HEK293T (cell line): ENCODE measurements at regions not wholly inside any gene's neighbourhood (a gene's known extent, or its start where the extent isn't known, plus 50 kb on each side); places are given as distances from the start of the nearest gene placed in this dataset.

ENCODE experiments used
- CTCF ChIA-PET: fragments of 350-600 bp; formaldehyde crosslinking; extraction: SDS; loops from one replicate; lab custom pipeline; 2021; ENCODE audit warnings: antibody characterized with exemption, inconsistent platforms; lab: Yijun Ruan, JAX
- POLR2A ChIA-PET: fragments of 350-600 bp; formaldehyde crosslinking; extraction: SDS; loops from one replicate; lab custom pipeline; 2020; ENCODE audit warnings: antibody characterized with exemption, inconsistent platforms; lab: Yijun Ruan, JAX
- DNase-seq: peaks from one replicate; pipeline ENCODE4 v3.0.0; 2012; ENCODE audit warnings: mixed read lengths; ENCODE audit errors: extremely low spot score
- ARNT ChIP-seq: fragments of 450-650 bp; IDR thresholded peaks from 2 replicates; pipeline ENCODE4 v1.6.1; 2017; ENCODE audit warnings: mild to moderate bottlenecking
- BHLHE40 ChIP-seq: fragments of 450-650 bp; IDR thresholded peaks from 2 replicates; pipeline ENCODE4 v1.6.1; 2016; ENCODE audit warnings: mild to moderate bottlenecking, moderate library complexity, borderline replicate concordance
- CTBP1 ChIP-seq: fragments of 450-650 bp; IDR thresholded peaks from 2 replicates; pipeline ENCODE4 v1.6.1; 2016; ENCODE audit warnings: borderline replicate concordance
- ELF4 ChIP-seq: fragments of 450-650 bp; IDR thresholded peaks from 2 replicates; pipeline ENCODE4 v1.6.1; 2017; ENCODE audit warnings: antibody characterized with exemption
- FOXA1 ChIP-seq: fragments of 450-650 bp; IDR thresholded peaks from 2 replicates; pipeline ENCODE4 v1.6.1; 2016; ENCODE audit warnings: mild to moderate bottlenecking
- FOXK2 ChIP-seq: fragments of 450-650 bp; IDR thresholded peaks from 2 replicates; pipeline ENCODE4 v1.6.1; 2016; ENCODE audit warnings: mild to moderate bottlenecking
- FOXM1 ChIP-seq: fragments of 450-650 bp; IDR thresholded peaks from 2 replicates; pipeline ENCODE4 v1.6.1; 2017; ENCODE audit warnings: mild to moderate bottlenecking, borderline replicate concordance
- HDGF ChIP-seq: fragments of 450-650 bp; IDR thresholded peaks from 2 replicates; pipeline ENCODE4 v1.6.1; 2017; ENCODE audit warnings: antibody characterized with exemption, borderline replicate concordance
- L3MBTL2 ChIP-seq: fragments of 450-650 bp; conservative IDR thresholded peaks from 2 replicates; pipeline ENCODE4 v1.6.1; 2016; ENCODE audit warnings: mild to moderate bottlenecking
- LEF1 ChIP-seq: fragments of 450-650 bp; IDR thresholded peaks from 2 replicates; pipeline ENCODE4 v1.6.1; 2017; ENCODE audit warnings: mild to moderate bottlenecking, borderline replicate concordance
- NFRKB ChIP-seq: fragments of 450-650 bp; IDR thresholded peaks from 2 replicates; pipeline ENCODE4 v1.6.1; 2016; ENCODE audit warnings: mild to moderate bottlenecking, moderate library complexity
- SP1 ChIP-seq: fragments of 450-650 bp; IDR thresholded peaks from 2 replicates; pipeline ENCODE4 v1.6.1; 2017
- SUZ12 ChIP-seq: fragments of 450-650 bp; IDR thresholded peaks from 2 replicates; pipeline ENCODE4 v1.6.1; 2016; ENCODE audit warnings: mild to moderate bottlenecking
- TARDBP ChIP-seq: fragments of 450-650 bp; IDR thresholded peaks from 2 replicates; pipeline ENCODE4 v1.6.1; 2016
- ZNF384 ChIP-seq: fragments of 450-650 bp; IDR thresholded peaks from 2 replicates; pipeline ENCODE4 v1.6.1; 2016
- TF ChIP-seq, protein P1 (sequence below): fragments of 450-650 bp; IDR thresholded peaks from 2 replicates; pipeline ENCODE4 v1.6.1; 2016

DNA sequence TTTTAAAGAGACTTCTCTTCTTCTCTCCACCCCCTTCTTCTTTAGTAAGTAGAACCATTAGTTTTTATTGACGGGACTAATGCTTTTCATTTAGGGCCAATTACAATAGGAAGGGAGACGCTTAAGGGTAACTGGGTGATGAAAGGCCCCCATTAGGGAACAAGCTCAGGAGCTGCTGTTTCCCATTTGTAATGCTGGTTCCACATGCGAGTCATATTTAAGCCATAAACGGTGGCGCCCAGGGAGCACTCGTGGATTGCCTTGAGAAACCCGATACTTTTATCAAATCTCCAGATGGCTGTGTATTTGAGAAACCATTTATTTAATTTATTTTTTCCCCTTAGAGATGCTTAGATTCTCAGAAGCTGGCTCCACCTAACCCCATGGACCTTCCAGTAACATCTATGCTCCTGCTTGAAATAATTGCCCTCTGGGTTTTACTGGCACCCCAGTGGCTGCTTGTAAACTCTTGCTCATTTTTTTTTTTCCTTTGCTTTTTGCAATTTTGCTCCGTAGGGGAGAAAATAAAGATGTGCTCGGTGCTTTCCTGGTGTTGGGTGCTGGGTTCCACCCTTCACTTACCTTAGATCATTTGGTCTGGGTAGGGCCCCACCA, 124.2 kb upstream of the MSX1 start:
- DNase-seq, result no peak
- ChIA-PET POLR2A (no interaction called here), CTCF (interaction anchor here (1.6 kb wide), 1 partner anchor 57 kb away, joined by 4 read pairs; no protein-coding TSS in a partner anchor)
- TF ChIP-seq ZNF384, result 0 out of 2 replicates have a peak, but pooled peaks have one; percentile 47
- TF ChIP-seq SUZ12, result no peak
- no peak for TF ChIP-seq FOXM1
- TF ChIP-seq FOXK2, result no peak
- no peak for TF ChIP-seq CTBP1
- TF ChIP-seq, protein P1, sequence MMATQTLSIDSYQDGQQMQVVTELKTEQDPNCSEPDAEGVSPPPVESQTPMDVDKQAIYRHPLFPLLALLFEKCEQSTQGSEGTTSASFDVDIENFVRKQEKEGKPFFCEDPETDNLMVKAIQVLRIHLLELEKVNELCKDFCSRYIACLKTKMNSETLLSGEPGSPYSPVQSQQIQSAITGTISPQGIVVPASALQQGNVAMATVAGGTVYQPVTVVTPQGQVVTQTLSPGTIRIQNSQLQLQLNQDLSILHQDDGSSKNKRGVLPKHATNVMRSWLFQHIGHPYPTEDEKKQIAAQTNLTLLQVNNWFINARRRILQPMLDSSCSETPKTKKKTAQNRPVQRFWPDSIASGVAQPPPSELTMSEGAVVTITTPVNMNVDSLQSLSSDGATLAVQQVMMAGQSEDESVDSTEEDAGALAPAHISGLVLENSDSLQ, result no peak
- TF ChIP-seq BHLHE40, result no peak

DNA sequence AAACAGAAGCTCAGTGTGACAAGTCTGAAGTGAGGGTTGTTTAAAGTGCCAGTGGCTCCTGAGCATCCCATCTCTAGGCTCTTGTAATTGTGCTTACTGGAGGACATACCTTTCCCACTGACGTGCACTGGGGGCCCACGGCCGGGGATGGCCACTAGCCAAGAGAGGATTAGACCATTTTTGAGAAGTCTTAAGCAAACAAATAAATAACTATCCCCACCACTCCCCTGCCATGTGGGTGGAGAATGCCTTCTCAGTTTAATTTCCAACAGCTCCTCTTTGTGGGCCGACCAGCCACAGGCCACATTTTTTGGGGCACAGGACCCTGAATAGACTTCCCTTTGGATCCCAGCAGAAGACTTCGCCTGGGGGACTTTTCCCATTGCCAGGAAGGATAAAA, 125.0 kb upstream of the MSX1 start:
- TF ChIP-seq TARDBP (no peak), SUZ12 (no peak), CTBP1 (no peak), BHLHE40 (no peak), SP1 (no peak), ZNF384 (no peak), FOXA1 (no peak), FOXK2 (no peak), FOXM1 (no peak), ELF4 (no peak), L3MBTL2 (no peak)
- ChIA-PET POLR2A (no interaction called here), CTCF (interaction anchor here (1.6 kb wide), 1 partner anchor 57 kb away, joined by 4 read pairs; no protein-coding TSS in a partner anchor)
- DNase-seq, result no peak

DNA sequence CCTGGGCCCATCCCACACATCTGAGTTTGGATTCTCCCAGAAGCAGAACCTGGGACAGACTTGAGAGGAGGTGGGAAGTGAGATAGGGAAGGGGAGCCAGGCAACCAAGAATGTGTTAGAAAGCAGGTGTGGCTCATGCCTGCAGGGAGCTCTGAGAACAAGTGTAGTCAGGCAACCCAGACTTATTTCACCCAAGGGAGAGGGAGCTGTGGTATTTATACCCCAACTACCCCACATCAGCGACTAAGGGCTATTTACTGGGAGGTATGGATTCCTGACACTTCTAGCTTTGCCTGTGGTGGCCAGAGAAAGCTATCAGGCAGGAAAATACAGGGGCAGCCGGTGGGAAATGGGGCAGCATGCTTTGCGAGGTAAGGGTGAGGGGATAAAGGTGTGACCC, 125.8 kb upstream of the MSX1 start:
- DNase-seq, result no peak
- TF ChIP-seq NFRKB, result no peak
- no peak for TF ChIP-seq SP1
- TF ChIP-seq FOXA1, result no peak
- TF ChIP-seq FOXK2, result no peak
- no peak for TF ChIP-seq HDGF
- TF ChIP-seq ARNT, result no peak
- no peak for TF ChIP-seq ELF4
- TF ChIP-seq TARDBP, result no peak
- no peak for TF ChIP-seq BHLHE40
- no peak for TF ChIP-seq CTBP1
- no peak for TF ChIP-seq ZNF384
- TF ChIP-seq FOXM1, result no peak
- no peak for TF ChIP-seq LEF1
- no peak for TF ChIP-seq L3MBTL2
- TF ChIP-seq SUZ12, result no peak
- TF ChIP-seq, protein P1, result no peak
- POLR2A ChIA-PET, result no interaction called here
- CTCF ChIA-PET, result no interaction called here

DNA sequence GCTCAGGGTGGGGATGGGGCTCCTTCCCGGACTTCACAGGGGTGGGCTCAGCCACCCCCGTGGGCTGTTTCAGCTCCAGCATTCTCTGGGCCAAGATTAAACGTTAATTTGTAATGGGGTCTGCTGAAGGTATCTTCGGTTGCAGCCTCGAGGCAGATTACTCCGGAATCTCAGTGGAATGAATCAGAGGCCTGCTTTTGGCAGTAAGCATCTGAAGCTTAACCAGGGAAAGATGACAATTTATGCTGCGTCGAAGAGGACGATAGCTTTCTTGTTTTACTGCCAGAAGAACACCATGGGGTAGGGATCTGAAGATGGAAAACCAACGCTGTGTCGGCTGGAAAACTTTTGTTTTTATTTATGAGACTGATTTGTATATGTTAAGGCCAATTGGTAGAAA, 129.2 kb upstream of the MSX1 start:
- TF ChIP-seq FOXM1 (no peak), SP1 (no peak), SUZ12 (no peak), FOXK2 (no peak), LEF1 (no peak), CTBP1 (no peak), HDGF (no peak), NFRKB (no peak), ARNT (no peak), ZNF384 (no peak), L3MBTL2 (no peak), FOXA1 (no peak), BHLHE40 (no peak)
- TF ChIP-seq, protein P1, result no peak
- POLR2A ChIA-PET, result no interaction called here
- no peak for DNase-seq
- CTCF ChIA-PET, result no interaction called here

DNA sequence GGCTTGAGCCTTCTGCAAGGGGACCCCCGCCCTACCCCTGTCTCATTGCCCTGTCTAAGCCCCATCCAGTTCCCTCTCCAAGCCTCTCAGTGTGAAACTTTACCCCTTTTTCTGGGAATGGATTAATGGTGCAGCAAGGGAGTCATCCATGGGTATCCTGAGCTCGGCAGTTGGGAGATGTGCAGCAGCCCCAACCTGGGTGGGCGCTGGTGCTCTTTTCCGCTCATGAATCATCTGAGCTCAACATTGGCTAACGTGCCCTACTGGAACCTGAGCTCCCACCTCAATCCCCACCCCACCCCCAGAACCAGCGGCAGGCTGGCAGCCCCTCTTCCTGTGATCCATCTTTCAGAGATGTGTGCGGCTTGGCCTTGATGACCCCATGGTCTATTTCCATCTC, 130.3 kb upstream of the MSX1 start:
- ChIA-PET POLR2A (no interaction called here), CTCF (no interaction called here)
- TF ChIP-seq LEF1, result no peak
- no peak for DNase-seq

DNA sequence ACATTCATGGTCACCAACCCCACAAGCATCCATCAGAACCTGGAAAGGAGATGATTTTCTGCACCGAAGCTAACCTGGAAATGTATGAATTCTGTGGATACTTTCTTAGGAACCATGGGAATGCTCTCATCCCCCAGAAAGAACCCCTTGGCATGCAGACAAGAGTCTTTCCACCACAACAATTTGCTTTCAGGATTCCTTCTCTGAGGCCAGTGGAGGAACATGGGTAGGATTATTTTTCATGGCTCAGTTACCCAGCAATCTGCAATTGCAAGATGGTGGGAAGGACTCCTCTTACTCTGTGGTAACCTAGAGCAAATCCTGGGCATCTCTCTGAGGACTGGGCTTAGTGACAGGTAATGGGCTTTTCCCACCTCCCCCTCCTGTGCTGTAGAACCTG, 131.9 kb upstream of the MSX1 start:
- no peak for TF ChIP-seq FOXA1
- TF ChIP-seq SUZ12, result no peak
- no peak for TF ChIP-seq HDGF
- TF ChIP-seq ZNF384, result no peak
- TF ChIP-seq L3MBTL2, result no peak
- TF ChIP-seq NFRKB, result no peak
- no peak for DNase-seq
- ChIA-PET POLR2A (interaction anchor here (1.2 kb wide), 1 partner anchor 48 kb away, joined by 3 read pairs; no protein-coding TSS in a partner anchor), CTCF (no interaction called here)

DNA sequence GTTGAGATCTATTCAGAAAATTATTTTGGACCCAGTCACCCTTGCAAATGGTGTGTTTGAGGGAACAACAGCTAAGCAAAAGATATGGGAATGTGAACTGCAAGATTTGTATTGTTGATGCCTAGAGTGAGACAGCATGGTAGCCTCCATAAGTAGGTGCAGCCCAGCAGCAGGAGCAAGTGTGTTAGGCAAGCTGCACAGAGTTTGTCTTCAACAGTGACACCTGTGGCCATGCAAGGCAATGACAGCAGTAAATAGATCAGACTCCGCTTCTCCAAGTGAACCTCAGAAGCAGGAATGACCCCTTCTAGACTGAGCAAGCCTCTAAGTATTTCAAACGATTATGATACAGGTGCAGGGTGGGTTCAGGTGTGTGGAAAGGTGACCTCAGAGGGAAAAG, 133.4 kb upstream of the MSX1 start:
- peak; percentile 46 for DNase-seq
- ChIA-PET CTCF (no interaction called here), POLR2A (no interaction called here)
- TF ChIP-seq CTBP1 (no peak), LEF1 (no peak), FOXA1 (no peak), TARDBP (no peak), HDGF (no peak), ELF4 (no peak), BHLHE40 (no peak), FOXK2 (no peak), NFRKB (no peak), SP1 (no peak), ARNT (no peak), SUZ12 (no peak), FOXM1 (no peak), L3MBTL2 (no peak), ZNF384 (no peak)
- TF ChIP-seq, protein P1, result no peak
